OCI-LY7 (cell line): ENCODE measurements at regions not wholly inside any gene's neighbourhood (a gene's known extent, or its start where the extent isn't known, plus 50 kb on each side); places are given as distances from the start of the nearest gene placed in this dataset.

ENCODE experiments used
- BruUV-seq: library from RNA; stranded (reverse); fragments of 400-500 nt; replicated peaks from 2 replicates; lab custom pipeline; 2021; lab: Mats Ljungman, UMichigan
- CTCF ChIA-PET: fragments of 300-600 bp; sonication (Branson Sonifier 250); formaldehyde crosslinking; loops from one replicate; lab custom pipeline; 2022; ENCODE audit warnings: antibody characterized with exemption; ENCODE audit not compliant: unreplicated experiment; lab: Charles Lee
- POLR2A ChIA-PET: fragments of 300-600 bp; sonication (Branson Sonifier 250); formaldehyde crosslinking; loops from one replicate; lab custom pipeline; 2022; ENCODE audit warnings: antibody characterized with exemption; lab: Charles Lee
- DNase-seq: peaks from one replicate; pipeline ENCODE4 v3.0.0-alpha.2; 2015; ENCODE audit warnings: low spot score
- H2AFZ ChIP-seq: fragments of 200-600 bp; sonication (generic), shearing (Covaris generic); 2 replicates; pipeline ENCODE4 v1.6.1; 2014; ENCODE audit warnings: mild to moderate bottlenecking, antibody characterized with exemption, low read length, moderate library complexity
- H3K27ac ChIP-seq: fragments of 200-600 bp; sonication (generic); 2 replicates; pipeline ENCODE4 v1.5.1; 2014; ENCODE audit warnings: mixed run types, low read depth, mild to moderate bottlenecking, moderate library complexity, low read length, inconsistent platforms; ENCODE audit not compliant: poor library complexity, severe bottlenecking
- H3K36me3 ChIP-seq: fragments of 200-600 bp; sonication (generic); 2 replicates; pipeline ENCODE4 v1.6.1; 2014; ENCODE audit warnings: mild to moderate bottlenecking, antibody characterized with exemption, low read length, moderate library complexity, mixed read lengths; ENCODE audit not compliant: insufficient read depth
- H3K4me1 ChIP-seq: fragments of 200-600 bp; sonication (generic); 2 replicates; pipeline ENCODE4 v1.5.1; 2014; ENCODE audit warnings: mild to moderate bottlenecking, low read length; ENCODE audit not compliant: insufficient read depth, poor library complexity, severe bottlenecking
- H3K4me2 ChIP-seq: fragments of 200-600 bp; sonication (generic); 2 replicates; pipeline ENCODE4 v1.6.1; 2014; ENCODE audit warnings: mild to moderate bottlenecking, low read length
- H3K4me3 ChIP-seq: fragments of 200-600 bp; sonication (generic); 2 replicates; pipeline ENCODE4 v1.5.1; 2014; ENCODE audit warnings: mild to moderate bottlenecking, low read depth, low read length; ENCODE audit not compliant: poor library complexity, severe bottlenecking
- H3K79me2 ChIP-seq: fragments of 200-600 bp; sonication (generic); 2 replicates; pipeline ENCODE4 v1.6.1; 2016; ENCODE audit warnings: low read depth, mild to moderate bottlenecking, low read length, moderate library complexity, mixed read lengths; ENCODE audit not compliant: insufficient read depth
- H3K9me2 ChIP-seq: fragments of 200-600 bp; sonication (generic); 2 replicates; pipeline ENCODE4 v1.6.1; 2016; ENCODE audit warnings: mild to moderate bottlenecking, low read length, mixed read lengths; ENCODE audit not compliant: insufficient read depth
- H3K9me3 ChIP-seq: fragments of 200-600 bp; sonication (generic); 2 replicates; pipeline ENCODE4 v1.6.1; 2014; ENCODE audit warnings: mild to moderate bottlenecking, mixed run types, low read length, mixed read lengths
- H4K20me1 ChIP-seq: fragments of 200-600 bp; sonication (generic); 2 replicates; pipeline ENCODE4 v1.6.1; 2014; ENCODE audit warnings: mild to moderate bottlenecking, antibody characterized with exemption, low read length, moderate library complexity, mixed read lengths; ENCODE audit not compliant: insufficient read depth
- CTCF ChIP-seq: fragments of 200-600 bp; sonication (generic); conservative IDR thresholded peaks from 2 replicates; pipeline ENCODE4 v1.5.1; 2014; ENCODE audit warnings: mild to moderate bottlenecking, antibody characterized with exemption, low read length, moderate library complexity, mixed read lengths
- EZH2phosphoT487 ChIP-seq: fragments of 200-600 bp; sonication (generic); IDR thresholded peaks from 2 replicates; pipeline ENCODE4 v1.6.1; 2018; ENCODE audit warnings: low read depth, borderline replicate concordance, mild to moderate bottlenecking, mixed run types, antibody characterized with exemption, low read length, moderate library complexity, mixed read lengths
- intact Hi-C: fragments of 100-400 bp; cut with micrococcal nuclease; formaldehyde crosslinking; loops from one replicate; pipeline ENCODE4 v1.10.0; 2022; ENCODE audit not compliant: unreplicated experiment

GRCh38 chr5:135141303-135142268 lies 107.6 kb upstream of the PITX1 start:
- no peak for DNase-seq
- H3K9me3 ChIP-seq: no peaks in the 10 kb centered on the region
- no peaks in the 10 kb centered on the region for H4K20me1 ChIP-seq
- no TSS peak for BruUV-seq
- H3K9me2 ChIP-seq: no peaks in the 10 kb centered on the region
- H3K4me2 ChIP-seq: no peak overlapping the region
- ChIA-PET POLR2A (no interaction called here), CTCF (no interaction called here)
- TF ChIP-seq CTCF (no peak), EZH2phosphoT487 (no peak)
- peaks cover 18% of the 10 kb centered on the region for H3K4me1 ChIP-seq
- peak overlapping the region; percentile 71; the same call in 1 of the 2 replicates for H2AFZ ChIP-seq
- H3K79me2 ChIP-seq: no peaks in the 10 kb centered on the region
- H3K36me3 ChIP-seq: no peaks in the 10 kb centered on the region; the same call in 1 of the 2 replicates
- no peak overlapping the region for H3K27ac ChIP-seq
- no peak overlapping the region for H3K4me3 ChIP-seq
- intact Hi-C loops: no loop called here

GRCh38 chr5:135140446-135141204 lies 106.6 kb upstream of the PITX1 start:
- Histone ChIP-seq H3K36me3 (no peaks in the 10 kb centered on the region), H2AFZ (peak overlapping the region; percentile 71), H3K9me2 (no peaks in the 10 kb centered on the region), H3K4me3 (no peak overlapping the region), H3K4me1 (peaks cover 18% of the 10 kb centered on the region), H3K27ac (no peak overlapping the region), H3K4me2 (peak overlapping the region; percentile 27), H3K9me3 (no peaks in the 10 kb centered on the region), H4K20me1 (no peaks in the 10 kb centered on the region), H3K79me2 (no peaks in the 10 kb centered on the region)
- no TSS peak for BruUV-seq
- peak; percentile 19 for DNase-seq
- ChIA-PET POLR2A (no interaction called here), CTCF (no interaction called here)
- intact Hi-C loops: no loop called here
- TF ChIP-seq EZH2phosphoT487 (no peak), CTCF (no peak)
